HCT116 (cell line): ENCODE measurements at regions not wholly inside any gene's neighbourhood (a gene's known extent, or its start where the extent isn't known, plus 50 kb on each side); places are given as distances from the start of the nearest gene placed in this dataset.

ENCODE experiments used
- ATAC-seq: fragments of 200-7000 bp; cut with Tn5 transposase; 2 replicates; pipeline ENCODE4 v1.9.1; 2020; ENCODE audit warnings: mild to moderate bottlenecking, moderate library complexity
- BruUV-seq: library from RNA; stranded (reverse); fragments of 400-500 nt; replicated peaks from 2 replicates; lab custom pipeline; 2021; lab: Mats Ljungman, UMichigan
- CTCF ChIA-PET: fragments of 300-600 bp; sonication (Branson Sonifier 250); formaldehyde crosslinking; loops from one replicate; lab custom pipeline; 2021; ENCODE audit warnings: antibody characterized with exemption; lab: Charles Lee
- POLR2A ChIA-PET: fragments of 300-600, 350-600 bp; sonication (Branson Sonifier 250); formaldehyde crosslinking; loops from one replicate; lab custom pipeline; 2021; ENCODE audit warnings: antibody characterized with exemption; lab: Charles Lee
- RAD21 ChIA-PET, 2 experiments: fragments of 300-600 bp; sonication (Branson Sonifier 250); formaldehyde crosslinking; loops; one replicate each; lab custom pipeline; 2023; ENCODE audit warnings: low total read pairs in 2 of 2; ENCODE audit not compliant: uncharacterized antibody in 2 of 2, unreplicated experiment in 2 of 2, low non-redundant PET in 1 of 2; lab: Charles Lee
- DNase-seq: peaks from one replicate; pipeline ENCODE4 v3.0.0-alpha.2; 2010; ENCODE audit warnings: low read depth, low spot score
- H2AFZ ChIP-seq: fragments of 200-600 bp; shearing (Covaris generic), sonication (generic); 2 replicates; pipeline ENCODE4 v1.6.1; 2017; ENCODE audit warnings: low read depth, mixed run types, mixed read lengths, antibody characterized with exemption, low read length; ENCODE audit not compliant: poor library complexity, severe bottlenecking
- H3K27ac ChIP-seq: 2 replicates; pipeline ENCODE4 v1.5.1; 2012; ENCODE audit warnings: low read depth, low read length
- H3K27me3 ChIP-seq: fragments of 200-600 bp; sonication (generic); 2 replicates; pipeline ENCODE4 v1.6.1; 2016; ENCODE audit warnings: mixed run types, low read length, mixed read lengths; ENCODE audit not compliant: insufficient read depth
- H3K36me3 ChIP-seq, 2 experiments: fragments of 200-500 bp in 1 of 2; fragments of 200-600 bp in 1 of 2; sonication (Bioruptor generic) in 1 of 2; sonication (generic) in 1 of 2; 2 replicates each; pipeline versions ENCODE4 v1.5.1 to v1.6.1; 2014 to 2016; ENCODE audit warnings: low read length in 2 of 2, inconsistent platforms in 1 of 2, mixed read lengths in 1 of 2, mixed run types in 1 of 2; ENCODE audit not compliant: insufficient read depth in 2 of 2, control insufficient read depth in 1 of 2
- H3K4me1 ChIP-seq, 2 experiments: fragments of 200-600 bp in 1 of 2; sonication (generic) in 1 of 2; 2 replicates each; pipeline versions ENCODE4 v1.5.1 to v1.6.1; 2012 to 2017; ENCODE audit warnings: low read length in 2 of 2, inconsistent platforms in 1 of 2, mild to moderate bottlenecking in 1 of 2, mixed read lengths in 1 of 2, mixed run types in 1 of 2, moderate library complexity in 1 of 2; ENCODE audit not compliant: insufficient read depth in 2 of 2, control insufficient read depth in 1 of 2
- H3K4me2 ChIP-seq: fragments of 200-600 bp; sonication (generic); 2 replicates; pipeline ENCODE4 v1.6.1; 2017; ENCODE audit warnings: mixed run types, low read length, mixed read lengths
- H3K4me3 ChIP-seq, 2 experiments: fragments of 200-600 bp in 1 of 2; sonication (generic) in 1 of 2; replicated peaks in 1 of 2; 2 replicates each; pipeline ENCODE4 v1.5.1; 2011 to 2016; ENCODE audit warnings: low read length in 2 of 2, control low read depth in 1 of 2, low read depth in 1 of 2, mild to moderate bottlenecking in 1 of 2, mixed read lengths in 1 of 2, mixed run types in 1 of 2
- H3K79me2 ChIP-seq: fragments of 200-600 bp; sonication (generic); 2 replicates; pipeline ENCODE4 v1.6.1; 2017; ENCODE audit warnings: mild to moderate bottlenecking, mixed run types, low read length, moderate library complexity, mixed read lengths; ENCODE audit not compliant: insufficient read depth
- H3K9ac ChIP-seq: fragments of 200-600 bp; sonication (generic); 2 replicates; pipeline ENCODE4 v1.6.1; 2016; ENCODE audit warnings: low read length, mixed read lengths
- H3K9me2 ChIP-seq: fragments of 200-600 bp; sonication (generic), shearing (Covaris generic); 2 replicates; pipeline ENCODE4 v1.6.1; 2017; ENCODE audit warnings: mixed run types, mild to moderate bottlenecking, moderate library complexity; ENCODE audit not compliant: insufficient read depth
- H3K9me3 ChIP-seq, 2 experiments: fragments of 200-500 bp in 1 of 2; fragments of 200-600 bp in 1 of 2; sonication (Bioruptor generic) in 1 of 2; sonication (generic) in 1 of 2; 2 replicates each; pipeline ENCODE4 v1.6.1; 2014 to 2017; ENCODE audit warnings: low read length in 2 of 2, mixed read lengths in 2 of 2, inconsistent platforms in 1 of 2, low read depth in 1 of 2, mild to moderate bottlenecking in 1 of 2, mixed run types in 1 of 2, moderate library complexity in 1 of 2; ENCODE audit not compliant: control insufficient read depth in 1 of 2, insufficient read depth in 1 of 2
- H4K20me1 ChIP-seq: fragments of 200-600 bp; sonication (generic), shearing (Covaris generic); 2 replicates; pipeline ENCODE4 v1.6.1; 2017; ENCODE audit warnings: mixed run types, mild to moderate bottlenecking, moderate library complexity; ENCODE audit not compliant: insufficient read depth
- CBX3 ChIP-seq: IDR thresholded peaks from 2 replicates; pipeline ENCODE4 v1.6.1; 2012; ENCODE audit warnings: low read depth
- ELF1 ChIP-seq: IDR thresholded peaks from 2 replicates; pipeline ENCODE4 v1.6.1; 2012; ENCODE audit warnings: low read depth, borderline replicate concordance
- EZH2 ChIP-seq: fragments of 200-600 bp; sonication (generic); IDR thresholded peaks from 2 replicates; pipeline ENCODE4 v1.6.1; 2017; ENCODE audit warnings: antibody characterized with exemption, mixed run types
- FOSL1 ChIP-seq: IDR thresholded peaks from 2 replicates; pipeline ENCODE4 v1.6.1; 2012; ENCODE audit warnings: low read depth
- JUND ChIP-seq: IDR thresholded peaks from 2 replicates; pipeline ENCODE4 v1.6.1; 2012
- RAD21 ChIP-seq: IDR thresholded peaks from 2 replicates; pipeline ENCODE4 v1.6.1; 2012; ENCODE audit warnings: low read depth, mild to moderate bottlenecking
- SIN3A ChIP-seq: IDR thresholded peaks from 2 replicates; pipeline ENCODE4 v1.6.1; 2012; ENCODE audit warnings: low read depth
- SRF ChIP-seq: IDR thresholded peaks from 2 replicates; pipeline ENCODE4 v1.6.1; 2012; ENCODE audit warnings: low read depth
- ZFX ChIP-seq: fragments of 450-650 bp; IDR thresholded peaks from 2 replicates; pipeline ENCODE4 v1.6.1; 2017
- intact Hi-C: fragments of 100-400 bp; cut with micrococcal nuclease; formaldehyde crosslinking; loops from 2 replicates; pipeline ENCODE4 v1.10.0; 2022

GRCh38 chr3:106711650-106712049 lies 665.6 kb upstream of the CCDC54 start:
- no peak for ATAC-seq
- CTCF ChIA-PET: interaction anchor here (0.6 kb wide), 1 partner anchor 1293 kb away, joined by 3 read pairs; no protein-coding TSS in a partner anchor
- Histone ChIP-seq H3K9me3 (no peaks in the 10 kb centered on the region; a peak in 1 of 4 replicates), H2AFZ (no peak overlapping the region), H4K20me1 (no peaks in the 10 kb centered on the region), H3K36me3 (no peaks in the 10 kb centered on the region), H3K4me3 (no peak overlapping the region), H3K79me2 (no peaks in the 10 kb centered on the region), H3K9ac (no peak overlapping the region), H3K4me2 (no peak overlapping the region), H3K4me1 (no peaks in the 10 kb centered on the region), H3K27me3 (no peaks in the 10 kb centered on the region), H3K9me2 (no peaks in the 10 kb centered on the region), H3K27ac (no peak overlapping the region)
- TF ChIP-seq JUND: no peak
- TF ChIP-seq SIN3A: no peak
- no peak for DNase-seq
- intact Hi-C loops: no loop called here
- RAD21 ChIA-PET: no interaction called here
- POLR2A ChIA-PET: no interaction called here
- no TSS peak for BruUV-seq

DNA sequence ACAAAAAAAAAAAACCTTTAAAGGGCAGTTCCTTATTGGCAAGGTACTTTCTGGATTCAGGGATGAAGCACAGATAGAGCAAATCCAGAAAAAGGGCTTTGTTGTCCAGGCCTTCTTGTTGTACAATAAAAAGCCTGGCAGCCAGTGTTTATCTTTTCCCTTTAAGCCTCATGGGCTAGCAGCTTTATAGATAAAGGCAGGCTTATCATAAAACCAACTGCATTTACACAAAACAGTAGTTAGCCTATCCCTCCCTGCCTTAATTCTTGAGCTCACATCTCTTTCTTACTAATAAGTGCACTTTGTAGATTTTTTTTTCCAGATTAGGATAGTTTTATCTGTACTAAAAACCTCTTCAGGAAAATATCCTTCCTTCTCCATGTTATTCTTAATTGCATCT lies 662.8 kb upstream of the CCDC54 start:
- H3K27ac ChIP-seq: no peak overlapping the region
- H3K36me3 ChIP-seq: no peaks in the 10 kb centered on the region
- H3K9me2 ChIP-seq: no peaks in the 10 kb centered on the region
- POLR2A ChIA-PET: no interaction called here
- BruUV-seq: no TSS peak
- intact Hi-C loops: no loop called here
- H3K9ac ChIP-seq: no peak overlapping the region
- TF ChIP-seq CBX3: no peak
- TF ChIP-seq EZH2: no peak
- TF ChIP-seq SRF: no peak
- no peak for TF ChIP-seq FOSL1
- no peak for TF ChIP-seq RAD21
- no peak for TF ChIP-seq ZFX
- no peak for TF ChIP-seq ELF1
- H3K4me2 ChIP-seq: no peak overlapping the region
- H2AFZ ChIP-seq: no peak overlapping the region
- ATAC-seq: no peak
- no peaks in the 10 kb centered on the region for H4K20me1 ChIP-seq
- RAD21 ChIA-PET: no interaction called here
- H3K4me1 ChIP-seq: no peaks in the 10 kb centered on the region
- H3K9me3 ChIP-seq: no peaks in the 10 kb centered on the region; a peak in 1 of 4 replicates
- CTCF ChIA-PET: no interaction called here
- no peaks in the 10 kb centered on the region for H3K79me2 ChIP-seq
- no peaks in the 10 kb centered on the region for H3K27me3 ChIP-seq
- DNase-seq: no peak
- no peak overlapping the region for H3K4me3 ChIP-seq
